ENCODE measurements at regions not wholly inside any gene's neighbourhood (a gene's known extent, or its start where the extent isn't known, plus 50 kb on each side); places are given as distances from the start of the nearest gene placed in this dataset.
"Not testable (repeated sequence)": the region's sequence is repeated elsewhere in the genome, so short reads cannot be mapped to it uniquely, and the experiment has no call there.

GRCh38 chr6:84912472-84913322 is 148.3 kb upstream of the TBX18 start:
- no peak for DNase-seq

DNA sequence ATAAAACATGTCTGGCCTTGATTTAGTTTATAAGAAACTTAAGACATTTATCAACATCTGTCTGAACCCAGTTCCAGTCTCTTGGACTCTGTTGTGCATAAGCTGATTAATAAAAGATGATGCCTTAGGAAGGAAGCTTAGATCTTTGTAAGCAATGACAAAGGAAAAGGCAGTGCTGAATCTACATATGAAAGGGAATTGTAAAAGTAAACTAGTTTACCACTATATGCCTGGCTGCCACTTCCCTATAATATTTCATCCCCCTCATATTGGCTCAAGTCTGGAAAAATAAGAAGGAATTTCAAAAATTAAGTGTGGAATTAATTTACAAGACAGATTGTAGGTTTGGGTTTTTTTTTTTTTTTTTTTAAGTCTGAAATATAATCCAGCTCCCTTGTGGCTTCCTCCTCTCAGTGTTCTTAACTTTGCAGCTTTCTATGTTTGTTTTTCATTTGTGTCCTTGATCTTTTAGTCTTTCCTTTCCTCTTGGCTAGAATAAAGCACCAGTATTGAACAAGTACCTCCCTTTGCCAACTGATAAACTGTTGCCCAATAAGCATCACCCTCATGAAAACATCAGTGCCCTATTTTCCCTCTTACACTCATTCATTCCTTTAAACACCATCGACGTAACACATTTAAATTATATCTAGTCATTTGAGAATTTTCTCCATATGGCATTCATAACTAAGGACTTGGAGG is 146.7 kb upstream of the TBX18 start:
- no peak for DNase-seq

DNA sequence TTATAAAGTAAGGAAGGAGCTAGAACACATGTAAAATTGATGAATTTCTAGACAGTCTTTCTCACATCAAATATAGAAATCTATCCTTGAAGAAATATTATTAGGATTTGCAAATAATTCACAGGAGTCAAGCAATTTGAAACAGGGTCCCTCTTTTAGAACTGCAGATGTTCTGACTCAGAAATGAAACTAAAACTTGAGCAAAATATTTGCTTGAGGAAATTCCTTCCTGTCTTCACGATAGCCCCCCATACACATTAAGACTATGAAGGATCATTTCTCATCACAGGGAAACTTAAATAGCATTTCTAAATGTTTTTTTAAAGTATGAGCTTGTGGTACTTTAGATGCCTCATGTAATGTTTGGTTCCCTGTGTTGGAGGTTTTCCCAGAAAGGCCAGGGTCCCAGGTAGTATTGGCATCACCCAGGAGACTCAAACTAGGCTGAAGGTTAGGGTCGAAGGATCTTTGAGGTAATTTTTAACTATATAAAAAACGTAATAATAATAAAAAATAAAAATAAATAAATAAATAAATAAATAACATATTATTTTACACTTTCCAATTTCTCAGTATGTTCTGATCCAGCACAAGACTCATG is 144.0 kb upstream of the TBX18 start:
- DNase-seq = no peak

GRCh38 chr6:84906514-84906913 is 142.1 kb upstream of the TBX18 start:
- no peak for DNase-seq

GRCh38 chr6:84905823-84906222 is 141.4 kb upstream of the TBX18 start:
- no peak for DNase-seq

DNA sequence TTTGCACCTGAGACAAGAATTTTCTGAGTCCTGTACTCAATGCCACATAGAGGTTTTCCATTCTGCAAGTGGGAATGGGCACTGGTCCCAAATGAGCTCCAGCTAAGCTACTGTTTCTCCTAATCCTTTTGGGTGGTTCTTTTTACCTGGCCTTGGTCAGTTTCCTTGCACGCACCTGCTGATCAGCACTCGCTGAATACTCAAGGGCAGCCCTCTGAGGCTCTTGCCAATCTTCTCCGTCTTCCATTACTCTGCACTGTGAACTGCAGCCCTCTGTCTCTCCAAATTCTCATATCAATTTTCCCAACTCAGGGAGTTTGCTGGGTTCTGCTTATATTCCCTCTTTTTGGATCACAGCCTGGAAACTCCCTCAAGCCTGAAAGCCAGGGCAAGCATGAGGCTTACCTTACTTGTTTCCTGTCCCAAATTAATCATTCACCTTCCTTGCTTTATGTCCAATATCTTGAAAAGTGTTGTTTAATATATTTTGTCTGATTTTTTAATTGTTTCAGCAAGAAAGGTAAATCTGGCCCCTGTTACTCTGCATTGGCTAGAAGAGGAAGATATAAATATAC is 138.0 kb upstream of the TBX18 start:
- no peak for DNase-seq

DNA sequence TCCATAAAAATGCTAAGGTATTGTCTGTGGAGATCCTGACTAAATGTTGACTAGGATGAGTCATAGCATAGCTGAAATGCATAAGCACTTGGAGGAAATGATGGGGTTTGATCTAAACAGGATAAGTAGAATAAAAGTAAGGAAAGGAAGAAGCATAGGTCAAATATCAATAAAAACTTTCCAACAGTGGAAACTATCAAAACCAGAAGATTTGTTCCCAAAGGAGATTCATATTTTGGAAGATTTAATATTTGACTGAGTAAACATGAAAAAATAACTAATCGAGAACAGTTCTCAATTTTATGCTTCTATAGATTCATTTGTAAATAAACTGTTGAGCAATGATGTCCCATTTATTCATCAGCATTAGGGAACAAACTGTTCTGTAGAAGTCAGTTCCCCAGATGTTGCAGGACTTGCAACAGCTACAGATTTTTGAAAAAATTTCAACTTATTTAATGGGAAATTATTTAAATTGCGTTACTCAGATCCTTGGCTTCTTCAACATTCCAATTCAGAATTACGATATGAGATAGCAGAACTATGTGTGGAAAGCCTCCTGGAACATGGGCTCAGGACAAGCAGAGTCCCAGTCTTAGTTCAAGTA is 133.7 kb upstream of the TBX18 start:
- DNase-seq = no peak

GRCh38 chr6:84897011-84897410 is 132.6 kb upstream of the TBX18 start:
- DNase-seq = no peak

GRCh38 chr6:84892671-84893070 is 128.3 kb upstream of the TBX18 start:
- no peak for DNase-seq

DNA sequence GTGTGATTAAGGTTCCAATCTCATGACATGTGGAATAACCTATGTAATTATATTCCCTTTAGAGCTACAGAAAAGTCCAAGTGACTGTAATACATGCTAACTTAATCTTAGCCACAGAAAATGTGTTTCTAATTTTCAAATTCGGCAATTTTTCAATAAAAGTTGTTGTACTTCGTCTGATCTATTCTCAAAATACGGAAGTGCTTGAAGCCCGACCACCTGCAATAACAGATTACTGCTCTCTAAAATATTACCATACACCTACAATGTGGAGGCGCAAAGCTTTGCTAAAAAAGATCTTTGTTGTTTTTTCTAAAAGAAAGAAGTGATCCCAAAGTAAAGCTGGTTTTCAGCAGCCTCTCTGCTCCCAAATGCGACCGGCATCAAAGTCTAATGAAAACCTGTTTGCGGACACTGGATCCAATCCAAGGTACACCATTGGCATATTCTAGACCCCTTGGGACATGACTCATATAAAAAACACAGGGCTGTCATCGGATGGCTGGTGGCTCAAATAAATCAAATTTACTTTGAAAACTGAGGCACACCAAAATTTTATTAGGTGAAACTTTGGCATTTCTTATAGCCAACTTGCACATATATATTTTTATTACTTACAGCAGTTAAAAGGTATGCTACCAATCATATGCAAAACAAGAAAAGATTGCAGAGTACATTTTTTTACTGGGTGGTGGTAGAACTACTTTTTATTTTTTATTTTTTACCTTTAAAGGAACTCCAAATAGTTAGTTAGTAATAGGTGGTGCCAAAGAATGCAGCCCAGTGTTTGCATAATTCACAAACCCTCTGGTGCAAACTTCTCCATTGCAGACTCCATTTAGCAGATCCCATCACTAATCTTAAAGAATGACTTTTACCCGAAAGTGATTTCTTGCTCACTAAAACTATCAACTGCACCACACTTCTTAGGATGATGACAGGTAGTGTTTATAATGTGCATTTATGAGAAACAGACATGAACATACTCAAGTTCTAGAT is 118.7 kb upstream of the TBX18 start:
- DNase-seq = no peak

DNA sequence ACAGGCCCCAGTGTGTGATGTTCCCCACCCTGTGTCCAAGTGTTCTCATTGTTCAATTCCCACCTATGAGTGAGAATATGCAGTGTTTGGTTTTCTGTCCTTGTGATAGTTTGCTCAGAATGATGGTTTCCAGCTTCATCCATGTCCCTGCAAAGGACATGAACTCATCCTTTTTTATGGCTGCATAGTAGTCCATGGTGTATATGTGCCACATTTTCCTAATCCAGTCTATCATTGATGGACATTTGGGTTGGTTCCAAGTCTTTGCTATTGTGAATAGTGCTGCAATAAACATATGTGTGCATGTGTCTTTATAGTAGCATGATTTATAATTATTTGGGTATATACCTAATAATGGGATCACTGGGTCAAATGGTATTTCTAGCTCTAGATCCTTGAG is 115.0 kb upstream of the TBX18 start:
- not testable (repeated sequence) for DNase-seq

DNA sequence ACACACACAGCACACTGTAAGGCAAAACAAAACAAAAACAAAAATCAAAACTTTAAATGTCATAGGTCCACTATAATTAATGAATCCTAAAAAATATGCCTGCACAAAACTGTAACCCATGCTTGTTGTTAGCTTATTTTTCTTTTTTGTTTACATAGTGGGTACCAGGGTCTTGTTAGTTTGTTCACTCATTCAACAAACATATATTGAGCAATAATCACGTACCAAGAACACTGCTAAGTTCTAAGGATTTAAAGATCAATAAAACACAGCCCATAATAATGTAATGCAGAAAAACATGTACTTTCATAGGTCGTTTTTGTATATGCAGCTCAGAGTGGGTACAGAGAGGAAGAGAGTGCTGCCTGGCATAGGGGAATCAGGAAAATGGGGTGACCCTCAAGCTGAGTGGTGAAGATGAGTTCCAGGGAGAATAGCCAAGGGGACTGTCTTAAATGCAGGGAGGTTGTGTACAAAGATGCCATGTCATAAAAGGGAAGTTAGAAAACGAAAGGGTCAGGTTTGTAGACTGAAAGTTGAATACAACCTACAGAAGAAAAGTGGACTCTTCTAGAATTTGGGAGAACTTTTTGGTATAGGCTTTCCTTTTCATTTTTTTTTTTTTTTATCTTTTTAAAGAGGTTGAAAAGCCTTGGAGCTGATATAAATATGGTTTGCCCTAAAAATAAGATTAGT is 113.3 kb upstream of the TBX18 start:
- no peak for DNase-seq

DNA sequence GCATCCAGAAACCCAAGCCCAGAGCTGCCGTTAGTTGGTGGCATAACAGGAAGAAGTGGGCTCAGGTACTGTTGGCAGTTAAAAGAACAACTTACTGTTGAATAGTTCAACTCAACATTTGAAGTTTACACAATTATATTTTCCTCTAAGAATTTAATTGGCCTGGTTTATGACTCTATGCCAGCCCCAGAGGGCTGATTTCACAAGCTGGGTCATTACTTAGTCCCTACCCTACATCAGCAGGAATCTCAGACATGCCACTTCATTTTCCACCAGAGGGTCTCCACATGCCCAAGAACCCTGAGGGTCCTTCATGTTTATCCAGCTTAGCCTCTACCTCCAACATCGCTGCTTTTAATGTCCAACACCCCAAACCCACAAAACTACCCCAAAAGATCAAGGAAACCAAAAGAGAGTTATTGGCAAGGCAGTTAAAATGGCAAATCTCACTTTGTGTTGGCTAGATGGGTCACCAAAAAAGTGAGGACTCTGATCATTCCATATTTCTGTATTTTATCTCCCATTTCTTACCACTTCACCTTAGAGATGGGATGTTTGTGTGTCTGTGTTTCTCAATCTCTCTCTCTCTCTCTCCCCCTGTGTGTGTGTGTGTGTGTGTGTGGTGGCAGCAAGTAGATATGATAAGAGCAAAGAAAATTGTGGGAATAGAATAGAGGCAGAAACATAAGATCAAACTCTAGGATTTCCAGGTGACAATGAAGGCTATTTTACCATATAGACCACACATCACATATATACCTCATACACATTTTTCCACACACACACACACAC is 112.5 kb upstream of the TBX18 start:
- no peak for DNase-seq

GRCh38 chr6:84872996-84873723 is 108.8 kb upstream of the TBX18 start:
- DNase-seq = no peak

GRCh38 chr6:84871925-84872324 is 107.5 kb upstream of the TBX18 start:
- no peak for DNase-seq

- DNase-seq = no peak
Observed at GRCh38 chr6:84870672-84871071, 106.3 kb upstream of the TBX18 start.

DNA sequence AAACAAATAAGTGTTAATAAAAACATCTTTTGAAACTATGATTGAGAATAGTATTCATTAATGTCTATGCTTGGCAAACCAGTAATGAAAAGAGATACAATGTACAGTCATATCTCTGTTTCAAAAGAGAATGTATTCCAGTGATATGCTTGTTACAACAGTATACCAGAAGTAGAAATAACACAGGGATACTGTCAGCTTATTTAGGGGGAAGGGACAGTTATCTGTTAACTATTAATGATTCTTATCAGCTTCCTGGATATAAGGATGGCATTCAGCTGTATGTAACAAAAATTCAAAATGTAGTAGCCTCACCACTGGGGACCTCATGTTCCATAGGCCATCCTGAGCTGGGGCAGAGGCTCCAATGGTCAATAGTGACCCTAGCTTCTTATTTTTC is 103.8 kb upstream of the TBX18 start:
- DNase-seq = no peak

DNA sequence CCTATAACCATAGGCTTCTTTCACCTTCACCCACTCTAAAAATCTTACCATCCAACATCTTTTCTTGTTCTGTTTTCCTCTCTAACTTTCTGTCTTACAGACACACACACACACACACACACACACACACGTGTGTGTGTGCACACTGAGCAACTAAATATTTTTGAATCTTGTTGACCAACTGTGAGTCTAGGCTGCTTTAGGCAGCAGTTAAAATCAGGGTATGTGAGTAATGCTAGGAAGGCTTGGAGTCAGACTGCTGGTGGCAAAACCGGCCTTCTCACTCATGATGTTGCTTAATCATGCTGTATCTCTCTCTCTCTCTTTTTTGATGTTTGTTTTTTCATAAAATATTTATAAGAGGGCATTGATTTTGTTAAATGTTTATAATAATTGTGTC is 103.1 kb upstream of the TBX18 start:
- DNase-seq = no peak

- DNase-seq = no peak
Observed at GRCh38 chr6:84866715-84867114, 102.3 kb upstream of the TBX18 start.

- not testable (repeated sequence) for DNase-seq
Observed at GRCh38 chr6:84865372-84865771, 101.0 kb upstream of the TBX18 start.

All from activated CD4-positive, alpha-beta T cell treated with anti-CD3 and anti-CD28 coated beads, Interleukin-2, amount 50 U/mL, for 16 hours (primary cell).